ENCODE measurements at regions not wholly inside any gene's neighbourhood (a gene's known extent, or its start where the extent isn't known, plus 50 kb on each side); places are given as distances from the start of the nearest gene placed in this dataset.

DNA sequence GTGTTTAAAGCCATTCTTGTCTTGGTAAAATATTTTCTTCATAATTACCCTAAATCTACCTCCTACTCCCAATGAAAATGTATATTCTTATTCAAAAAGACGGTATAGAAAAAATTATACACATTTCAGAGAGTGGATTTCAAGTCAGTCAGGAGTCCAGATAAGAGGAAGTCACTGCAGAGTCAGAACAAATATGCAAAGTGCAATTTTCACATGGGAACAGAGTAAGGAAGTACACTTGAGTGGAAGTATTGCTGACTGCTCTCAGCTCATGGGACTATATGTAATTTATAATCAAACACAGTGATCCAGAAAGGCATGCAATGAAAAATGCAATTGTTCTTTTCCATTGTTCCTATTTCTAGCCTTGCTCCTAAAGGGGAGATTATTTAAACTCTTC is 1128.0 kb downstream of the AACS start:
- no peak for TF ChIP-seq TAF1 (IDR thresholded peaks at IDR 0.05; ENCODE audit: low read depth)
- TF ChIP-seq CREB1 (IDR thresholded peaks at IDR 0.05; ENCODE audit: low read depth), result no peak
- TF ChIP-seq TCF12 (IDR thresholded peaks at IDR 0.05; ENCODE audit: low read depth), result no peak
- no peak for TF ChIP-seq EP300 (IDR thresholded peaks at IDR 0.05; ENCODE audit: borderline replicate concordance)
- TF ChIP-seq, protein P1, sequence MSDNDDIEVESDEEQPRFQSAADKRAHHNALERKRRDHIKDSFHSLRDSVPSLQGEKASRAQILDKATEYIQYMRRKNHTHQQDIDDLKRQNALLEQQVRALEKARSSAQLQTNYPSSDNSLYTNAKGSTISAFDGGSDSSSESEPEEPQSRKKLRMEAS (IDR thresholded peaks at IDR 0.05), result no peak
- no peak for TF ChIP-seq YY1 (IDR thresholded peaks at IDR 0.05; ENCODE audit: low read depth)
